Small intestine (tissue), 7 donors: ENCODE measurements at regions not wholly inside any gene's neighbourhood (a gene's known extent, or its start where the extent isn't known, plus 50 kb on each side); places are given as distances from the start of the nearest gene placed in this dataset.
"Not testable (repeated sequence)": the region's sequence is repeated elsewhere in the genome, so short reads cannot be mapped to it uniquely, and the experiment has no call there.

Experiments
- DNase-seq, 2 donors: peaks; one replicate each; pipeline versions ENCODE4 v3.0.0 to v3.0.0-alpha.2; 2013
- FAIRE-seq: peaks from 2 replicates; lab custom pipeline; 2012; peaks lifted over from hg19 to GRCh38; lab: Jason Lieb, UNC
- H3K27ac ChIP-seq, 3 donors: one replicate each; pipeline ENCODE4 v1.5.1; 2013; ENCODE audit warnings: low read length in 2 of 3, mild to moderate bottlenecking in 2 of 3, control low read depth in 1 of 3, inconsistent platforms in 1 of 3, low read depth in 1 of 3, moderate library complexity in 1 of 3
- H3K27me3 ChIP-seq, 3 donors: one replicate each; pipeline ENCODE4 v1.6.1; 2013; ENCODE audit warnings: low read length in 3 of 3, inconsistent platforms in 1 of 3; ENCODE audit not compliant: control insufficient read depth in 3 of 3, insufficient read depth in 3 of 3
- H3K36me3 ChIP-seq, 3 donors: one replicate each; pipeline ENCODE4 v1.6.1; 2013; ENCODE audit warnings: low read length in 3 of 3, inconsistent platforms in 1 of 3, low read depth in 1 of 3, mild to moderate bottlenecking in 1 of 3, moderate library complexity in 1 of 3; ENCODE audit not compliant: control insufficient read depth in 3 of 3, insufficient read depth in 2 of 3
- H3K4me1 ChIP-seq, 3 donors: one replicate each; pipeline ENCODE4 v1.6.1; 2013; ENCODE audit warnings: low read length in 2 of 3, inconsistent platforms in 1 of 3, low read depth in 1 of 3, mild to moderate bottlenecking in 1 of 3, moderate library complexity in 1 of 3; ENCODE audit not compliant: control insufficient read depth in 3 of 3, insufficient read depth in 2 of 3
- H3K4me3 ChIP-seq, 3 donors: one replicate each; pipeline ENCODE4 v1.5.1; 2013; ENCODE audit warnings: low read length in 3 of 3, control low read depth in 1 of 3, inconsistent platforms in 1 of 3, low read depth in 1 of 3, mild to moderate bottlenecking in 1 of 3, moderate library complexity in 1 of 3
- H3K9me3 ChIP-seq, 2 donors: one replicate each; pipeline ENCODE4 v1.6.1; 2013; ENCODE audit warnings: low read depth in 1 of 2, low read length in 1 of 2; ENCODE audit not compliant: control insufficient read depth in 2 of 2, insufficient read depth in 1 of 2
- WGBS, 3 donors: extraction: QIAGEN DNeasy Blood & Tissue Kit; methylation state at CpG; one replicate each; pipeline ENCODE4 v1.1.7; 2013; 5-methylcytosine and 5-hydroxymethylcytosine counted together
- donor health status: healthy with polysubstance abuse.
- donor health status: control.
- donor health status: control.
- donor health status: Bipolar disorder and iron deficiency.
- donor health status: healthy.

DNA sequence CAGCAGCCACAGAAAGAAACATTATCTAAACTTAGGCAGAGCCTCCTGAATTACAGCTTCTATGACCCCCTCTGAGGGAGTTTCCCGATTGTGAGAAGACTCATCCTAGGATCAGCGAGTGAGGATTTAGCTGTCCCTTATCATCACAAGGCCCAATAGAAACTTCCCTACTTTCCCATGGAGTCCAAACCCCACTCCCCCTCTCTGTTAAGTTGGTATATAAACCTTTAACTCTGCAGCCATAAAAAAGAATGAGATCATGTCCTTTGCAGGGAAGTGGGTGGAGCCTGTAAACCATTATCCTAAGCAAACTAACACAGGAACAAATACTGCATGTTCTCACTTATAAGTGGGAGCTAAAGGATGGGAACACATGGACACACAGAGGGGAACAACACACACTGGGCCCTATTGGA lies 78.8 kb downstream of the MYL12B start:
- peaks cover 0 to 8% of the 10 kb centered on the region in 2 donors for H3K9me3 ChIP-seq
- no peaks in the 10 kb centered on the region for H3K27me3 ChIP-seq
- H3K4me3 ChIP-seq: no peak overlapping the region
- WGBS, 3 donors: 69 to 77% (median 76%) methylated on average over 2 of the region's 2 CpGs
- no peak for FAIRE-seq
- no peak overlapping the region for H3K27ac ChIP-seq
- H3K36me3 ChIP-seq: no peaks in the 10 kb centered on the region
- no peaks in the 10 kb centered on the region for H3K4me1 ChIP-seq
- DNase-seq: peak; percentile 13 to 42

DNA sequence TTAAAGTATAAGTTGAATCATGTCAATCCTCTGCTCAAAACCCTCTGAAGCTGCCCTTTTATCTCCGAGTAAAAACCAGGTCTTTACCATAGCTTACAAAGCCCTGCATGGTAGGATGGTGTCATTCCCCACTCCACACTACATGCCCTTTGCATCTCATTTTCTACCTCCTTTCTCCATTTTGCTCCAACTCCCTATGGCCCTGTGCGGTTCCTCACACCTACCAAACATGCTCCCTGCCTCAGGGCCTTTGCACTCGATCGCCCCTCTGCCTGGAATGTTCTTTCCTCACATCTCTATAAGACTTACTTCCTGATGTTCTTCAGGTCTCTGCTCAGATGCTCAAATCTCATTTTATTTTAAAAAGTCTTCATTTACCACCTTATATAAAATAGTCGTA lies 80.7 kb downstream of the MYL12B start:
- FAIRE-seq (no peak), DNase-seq (no peak)
- Histone ChIP-seq H3K9me3 (peaks cover 0 to 8% of the 10 kb centered on the region in 2 donors), H3K4me3 (no peak overlapping the region), H3K4me1 (no peaks in the 10 kb centered on the region), H3K36me3 (no peaks in the 10 kb centered on the region), H3K27ac (no peak overlapping the region), H3K27me3 (no peaks in the 10 kb centered on the region)
- 92 to 96% (median 95%) methylated on average over 5 of the region's 5 CpGs for WGBS, 3 donors

DNA sequence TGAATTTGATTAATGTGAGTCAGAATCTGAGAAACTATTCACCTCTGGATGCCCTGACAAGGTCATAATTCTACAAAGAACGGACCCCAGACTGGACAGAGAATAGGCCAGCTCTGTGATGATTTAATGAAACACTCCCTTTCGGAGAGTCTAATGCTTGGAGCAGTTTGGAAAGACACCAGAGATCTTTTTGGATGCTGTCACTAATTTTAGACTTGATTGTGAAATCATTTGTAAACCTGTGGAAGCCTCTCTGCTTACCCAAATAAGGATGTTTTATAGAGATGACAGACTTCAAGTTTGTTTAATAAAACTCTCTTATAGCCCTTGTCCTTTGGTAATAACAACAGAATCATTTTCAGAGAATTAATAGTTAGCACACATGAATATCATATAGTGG lies 83.5 kb downstream of the MYL12B start:
- Histone ChIP-seq H3K4me3 (no peak overlapping the region), H3K27me3 (no peaks in the 10 kb centered on the region), H3K9me3 (peaks cover 0 to 8% of the 10 kb centered on the region in 2 donors), H3K4me1 (no peaks in the 10 kb centered on the region), H3K36me3 (no peaks in the 10 kb centered on the region), H3K27ac (no peak overlapping the region)
- no peak for FAIRE-seq
- 66 to 82% (median 81%) methylated on average over 2 of the region's 2 CpGs for WGBS, 3 donors
- no peak for DNase-seq

DNA sequence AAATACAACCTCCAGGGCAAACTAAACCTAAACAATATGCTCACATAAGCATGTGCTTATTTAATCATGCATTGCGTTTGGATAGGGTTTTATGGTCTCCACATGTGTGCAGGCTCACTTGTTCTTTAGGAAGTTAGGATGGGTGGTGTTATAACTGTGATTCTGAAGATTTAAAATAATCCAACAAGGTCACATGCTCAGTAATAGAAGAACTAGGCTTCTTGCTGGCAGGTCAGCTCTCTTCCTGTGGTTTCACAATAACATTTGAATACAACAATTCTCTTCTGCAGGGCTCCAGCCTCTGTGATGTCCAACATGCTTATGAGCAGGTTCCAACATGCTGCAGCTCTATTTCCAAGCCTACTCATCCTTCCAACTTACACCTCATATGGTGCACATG lies 84.0 kb downstream of the MYL12B start:
- no peak for FAIRE-seq
- Histone ChIP-seq H3K4me3 (no peak overlapping the region), H3K4me1 (no peaks in the 10 kb centered on the region), H3K27ac (no peak overlapping the region), H3K9me3 (peaks cover 0 to 8% of the 10 kb centered on the region in 2 donors), H3K27me3 (no peaks in the 10 kb centered on the region), H3K36me3 (no peaks in the 10 kb centered on the region)
- DNase-seq: no peak
- WGBS, 3 donors: 72 to 83% (median 74%) methylated on average over 1 of the region's 1 CpG

DNA sequence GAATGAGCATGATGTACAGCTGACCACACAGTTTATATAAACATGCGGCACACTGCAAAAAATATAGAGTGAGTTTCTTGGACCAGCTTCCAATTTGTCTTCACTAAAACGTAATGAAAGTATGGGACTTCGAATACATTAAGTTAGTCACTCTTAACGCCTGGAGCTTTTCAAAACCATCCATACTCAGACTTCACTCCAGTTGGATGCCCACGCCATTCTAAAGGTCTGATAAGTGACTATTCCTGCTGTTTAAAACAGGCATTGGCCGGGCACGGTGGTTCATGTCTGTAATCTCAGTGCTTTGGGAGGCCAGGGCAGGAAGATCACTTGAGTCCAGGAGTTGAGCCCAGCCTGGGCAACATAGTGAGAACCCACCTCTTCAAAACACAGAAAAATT lies 84.6 kb downstream of the MYL12B start:
- H3K4me3 ChIP-seq: no peak overlapping the region
- no peaks in the 10 kb centered on the region for H3K4me1 ChIP-seq
- H3K27ac ChIP-seq: no peak overlapping the region
- H3K27me3 ChIP-seq: no peaks in the 10 kb centered on the region
- FAIRE-seq (no peak), DNase-seq (no peak)
- H3K36me3 ChIP-seq: no peaks in the 10 kb centered on the region
- 46 to 65% (median 51%) methylated on average over 7 of the region's 7 CpGs for WGBS, 3 donors
- peaks cover 0 to 5% of the 10 kb centered on the region in 2 donors for H3K9me3 ChIP-seq

DNA sequence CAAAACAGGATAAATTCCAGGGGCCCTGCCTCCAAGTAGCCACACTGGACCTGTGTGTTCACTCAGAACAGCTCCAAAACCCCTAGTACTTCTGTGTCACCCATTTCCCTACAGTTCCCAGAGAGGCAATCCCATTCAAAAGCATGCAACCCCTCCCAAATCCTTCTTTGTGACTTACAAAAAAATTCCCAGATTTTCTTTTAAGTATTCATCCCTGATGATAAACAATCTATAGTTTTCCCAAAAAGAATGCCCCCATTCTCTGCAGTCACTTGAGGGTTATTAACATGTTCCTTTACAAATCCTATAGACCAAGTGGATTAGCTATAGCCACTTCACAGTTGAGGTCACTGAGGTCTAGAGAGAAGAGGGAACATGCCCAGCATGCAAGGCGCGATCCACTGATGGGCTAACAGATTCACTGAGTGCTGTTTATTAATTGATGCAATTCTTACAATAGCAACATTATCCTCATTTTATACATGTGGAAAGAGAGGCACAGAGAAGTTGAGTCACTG lies 85.4 kb downstream of the MYL12B start:
- no peaks in the 10 kb centered on the region for H3K27me3 ChIP-seq
- DNase-seq (no peak), FAIRE-seq (no peak)
- 95 to 97% (median 97%) methylated on average over 2 of the region's 2 CpGs for WGBS, 3 donors
- no peaks in the 10 kb centered on the region for H3K4me1 ChIP-seq
- H3K9me3 ChIP-seq: no peaks in the 10 kb centered on the region
- no peak overlapping the region for H3K27ac ChIP-seq
- no peaks in the 10 kb centered on the region for H3K36me3 ChIP-seq
- no peak overlapping the region for H3K4me3 ChIP-seq

DNA sequence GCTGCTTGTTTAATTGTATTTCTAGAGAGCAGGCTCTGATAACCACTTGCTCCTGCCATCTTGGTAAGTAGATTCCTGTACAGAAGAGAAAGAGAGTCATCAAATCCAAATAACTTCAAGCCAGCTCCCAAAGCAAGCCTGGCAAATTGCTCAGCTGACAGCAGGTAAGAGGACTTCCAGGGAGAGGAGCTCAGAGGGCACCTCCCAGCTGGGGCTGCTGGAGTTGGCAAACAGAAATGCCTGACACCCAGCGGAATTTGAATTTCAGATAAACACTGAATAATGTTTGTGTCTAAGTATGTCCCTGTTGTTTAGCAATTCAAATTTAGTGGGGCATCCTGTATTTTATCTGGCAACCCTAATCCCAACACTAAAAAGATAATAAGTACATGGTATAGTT lies 86.2 kb downstream of the MYL12B start:
- Histone ChIP-seq H3K4me3 (no peak overlapping the region), H3K4me1 (no peaks in the 10 kb centered on the region), H3K27me3 (no peaks in the 10 kb centered on the region), H3K27ac (no peak overlapping the region), H3K9me3 (no peaks in the 10 kb centered on the region), H3K36me3 (no peaks in the 10 kb centered on the region)
- 74 to 88% (median 80%) methylated on average over 1 of the region's 1 CpG for WGBS, 3 donors
- FAIRE-seq (no peak), DNase-seq (no peak)

DNA sequence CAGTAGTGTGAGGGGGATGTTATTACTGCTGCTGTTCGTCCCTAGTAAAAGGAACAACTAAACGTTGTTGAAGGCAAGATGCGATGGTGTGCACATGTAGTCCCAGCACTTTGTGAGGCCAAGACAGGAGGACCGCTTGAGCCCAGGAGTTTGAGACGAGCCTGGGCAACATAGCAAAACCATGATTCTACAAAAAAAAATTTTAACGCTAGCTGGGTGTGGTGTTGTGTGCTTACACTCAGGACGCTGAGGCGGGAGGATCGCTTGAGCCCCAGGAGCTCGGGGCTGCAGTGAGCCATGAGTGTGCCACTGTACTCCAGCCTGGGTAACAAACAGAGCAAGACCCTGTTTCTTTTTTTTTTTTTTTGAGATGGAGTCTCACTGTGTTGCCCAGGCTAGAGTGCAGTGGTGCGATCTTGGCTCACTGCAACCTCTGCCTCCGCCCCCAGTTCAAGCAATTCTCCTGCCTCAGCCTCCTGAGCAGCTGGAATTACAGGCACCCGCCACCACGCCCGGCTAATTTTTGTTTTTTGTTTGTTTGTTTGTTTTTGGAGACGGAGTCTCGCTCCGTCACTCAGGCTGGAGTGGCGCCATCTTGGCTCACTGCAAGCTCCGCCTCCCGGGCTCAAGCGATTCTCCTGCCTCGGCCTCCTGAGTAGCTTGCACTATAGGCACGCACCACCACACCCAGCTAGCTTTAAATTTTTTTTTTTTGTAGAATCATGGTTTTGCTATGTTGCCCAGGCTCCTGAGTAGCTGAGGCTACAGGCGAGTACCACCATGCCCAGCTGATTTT lies 87.3 kb downstream of the MYL12B start:
- DNase-seq, H3K4me1 ChIP-seq, H3K36me3 ChIP-seq, H3K27ac ChIP-seq, H3K9me3 ChIP-seq, H3K27me3 ChIP-seq, FAIRE-seq, H3K4me3 ChIP-seq: not testable (repeated sequence)
- WGBS, 3 donors: 95 to 97% (median 96%) methylated on average over 25 of the region's 25 CpGs
